ENCODE measurements at regions not wholly inside any gene's neighbourhood (a gene's known extent, or its start where the extent isn't known, plus 50 kb on each side); places are given as distances from the start of the nearest gene placed in this dataset.

DNA sequence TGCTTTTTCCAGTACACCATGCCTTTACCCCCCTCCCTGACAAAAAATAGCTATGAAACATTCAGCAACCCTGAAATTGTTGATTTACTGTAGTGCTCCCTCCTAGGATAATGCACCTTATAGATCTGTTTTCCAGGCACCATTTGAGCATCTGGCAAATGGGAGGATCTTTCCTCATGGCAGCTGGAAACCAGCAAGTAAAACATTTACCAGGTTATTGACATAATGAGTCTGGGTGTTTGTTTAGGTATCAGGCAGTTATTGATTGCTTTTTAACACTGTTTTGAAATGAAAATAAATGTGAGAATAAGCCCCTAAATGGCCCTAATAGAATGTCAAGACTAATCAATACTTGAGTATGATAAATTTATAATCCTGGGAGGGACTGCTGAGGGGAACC, 57.3 kb upstream of the KLF4 start:
- Histone ChIP-seq H3K4me3 (no peak overlapping the region), H3K4me1 (peaks cover 0 to 7% (median 4%) of the 10 kb centered on the region in 4 donors), H3K27ac (no peak overlapping the region), H3K27me3 (no peaks in the 10 kb centered on the region), H3K36me3 (no peaks in the 10 kb centered on the region), H3K9me3 (no peaks in the 10 kb centered on the region)
- TF ChIP-seq POLR2A (IDR thresholded peaks at IDR 0.05), result no peak
- no peak for TF ChIP-seq POLR2AphosphoS5 (IDR thresholded peaks at IDR 0.05)
- TF ChIP-seq EP300 (IDR thresholded peaks at IDR 0.05), result no peak
- TF ChIP-seq, protein P1, sequence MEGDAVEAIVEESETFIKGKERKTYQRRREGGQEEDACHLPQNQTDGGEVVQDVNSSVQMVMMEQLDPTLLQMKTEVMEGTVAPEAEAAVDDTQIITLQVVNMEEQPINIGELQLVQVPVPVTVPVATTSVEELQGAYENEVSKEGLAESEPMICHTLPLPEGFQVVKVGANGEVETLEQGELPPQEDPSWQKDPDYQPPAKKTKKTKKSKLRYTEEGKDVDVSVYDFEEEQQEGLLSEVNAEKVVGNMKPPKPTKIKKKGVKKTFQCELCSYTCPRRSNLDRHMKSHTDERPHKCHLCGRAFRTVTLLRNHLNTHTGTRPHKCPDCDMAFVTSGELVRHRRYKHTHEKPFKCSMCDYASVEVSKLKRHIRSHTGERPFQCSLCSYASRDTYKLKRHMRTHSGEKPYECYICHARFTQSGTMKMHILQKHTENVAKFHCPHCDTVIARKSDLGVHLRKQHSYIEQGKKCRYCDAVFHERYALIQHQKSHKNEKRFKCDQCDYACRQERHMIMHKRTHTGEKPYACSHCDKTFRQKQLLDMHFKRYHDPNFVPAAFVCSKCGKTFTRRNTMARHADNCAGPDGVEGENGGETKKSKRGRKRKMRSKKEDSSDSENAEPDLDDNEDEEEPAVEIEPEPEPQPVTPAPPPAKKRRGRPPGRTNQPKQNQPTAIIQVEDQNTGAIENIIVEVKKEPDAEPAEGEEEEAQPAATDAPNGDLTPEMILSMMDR (IDR thresholded peaks at IDR 0.05), result no peak
- no peak for DNase-seq
- intact Hi-C loops (cut with DNase I), result no loop called here

DNA sequence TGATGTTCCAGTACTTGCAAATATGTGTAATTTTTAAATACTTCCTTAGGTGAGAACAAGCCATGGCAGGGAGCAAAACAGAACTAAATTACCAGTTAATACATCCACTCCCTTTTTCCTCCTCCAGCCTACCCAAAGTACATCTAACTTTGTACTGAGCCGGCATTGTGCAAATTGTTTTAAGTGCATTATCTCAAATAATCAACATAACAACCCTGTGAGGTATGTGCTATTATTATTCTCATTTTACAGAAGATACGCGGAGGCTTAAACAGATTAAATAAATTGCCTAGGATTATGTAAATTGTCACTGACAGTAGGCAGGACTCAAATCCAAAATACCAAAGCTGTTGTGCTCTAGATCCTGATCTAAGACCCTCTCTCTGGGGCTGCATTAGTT, 55.5 kb upstream of the KLF4 start:
- Histone ChIP-seq H3K27me3 (no peaks in the 10 kb centered on the region), H3K9me3 (no peaks in the 10 kb centered on the region), H3K4me1 (peaks cover 0 to 7% (median 4%) of the 10 kb centered on the region in 4 donors), H3K36me3 (no peaks in the 10 kb centered on the region), H3K4me3 (no peak overlapping the region), H3K27ac (no peak overlapping the region)
- WGBS, 2 donors, result 77 to 84% methylated on average over 3 of the region's 3 CpGs
- no peak for DNase-seq
- no peak for TF ChIP-seq EP300 (IDR thresholded peaks at IDR 0.05)
- no peak for TF ChIP-seq POLR2A (IDR thresholded peaks at IDR 0.05)
- TF ChIP-seq POLR2AphosphoS5 (IDR thresholded peaks at IDR 0.05), result no peak
- intact Hi-C loops (cut with DNase I), result no loop called here

DNA sequence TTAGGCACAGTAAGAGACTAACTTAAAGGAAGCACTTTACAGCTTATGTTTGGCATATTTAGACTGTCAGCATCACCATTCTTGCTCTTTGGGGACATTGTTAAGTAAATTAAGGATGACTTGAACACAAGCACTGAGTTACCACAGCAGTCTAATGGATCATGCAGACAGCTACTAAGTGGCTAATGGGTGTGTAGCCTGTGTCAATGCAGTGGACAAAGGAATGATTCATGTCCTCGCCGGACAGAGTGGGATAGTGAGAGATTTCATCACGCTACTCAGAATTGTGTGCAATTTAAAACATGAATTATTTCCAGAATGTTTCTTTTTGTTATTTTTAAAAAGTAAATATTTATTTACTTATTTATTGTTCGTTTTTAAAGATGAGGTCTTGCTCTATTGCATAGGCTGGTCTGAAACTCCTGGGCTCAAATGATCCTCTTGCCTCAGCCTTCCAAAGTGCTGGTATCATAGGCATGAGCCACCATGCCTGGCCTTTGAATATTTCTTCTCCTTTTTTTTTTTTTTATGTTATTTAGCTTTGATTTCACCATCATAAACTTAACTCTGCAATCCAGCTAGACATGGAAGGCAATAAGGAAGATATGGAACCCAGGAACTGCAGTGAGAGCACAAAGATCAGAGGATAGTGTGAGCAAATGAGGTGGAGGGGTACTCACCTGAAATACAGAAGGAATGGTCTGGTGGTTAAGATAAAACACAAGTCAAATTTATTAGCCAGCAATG, 53.0 kb upstream of the KLF4 start:
- Histone ChIP-seq H3K36me3 (no peaks in the 10 kb centered on the region), H3K27me3 (no peaks in the 10 kb centered on the region), H3K27ac (no peak overlapping the region), H3K4me3 (no peak overlapping the region), H3K4me1 (peaks cover 0 to under 1% (median 0%) of the 10 kb centered on the region in 4 donors), H3K9me3 (no peaks in the 10 kb centered on the region)
- TF ChIP-seq EP300 (IDR thresholded peaks at IDR 0.05), result no peak
- TF ChIP-seq POLR2AphosphoS5 (IDR thresholded peaks at IDR 0.05), result no peak
- intact Hi-C loops (cut with DNase I), result no loop called here
- WGBS, 2 donors, result 37 to 75% methylated on average over 4 of the region's 4 CpGs
- no peak for DNase-seq

DNA sequence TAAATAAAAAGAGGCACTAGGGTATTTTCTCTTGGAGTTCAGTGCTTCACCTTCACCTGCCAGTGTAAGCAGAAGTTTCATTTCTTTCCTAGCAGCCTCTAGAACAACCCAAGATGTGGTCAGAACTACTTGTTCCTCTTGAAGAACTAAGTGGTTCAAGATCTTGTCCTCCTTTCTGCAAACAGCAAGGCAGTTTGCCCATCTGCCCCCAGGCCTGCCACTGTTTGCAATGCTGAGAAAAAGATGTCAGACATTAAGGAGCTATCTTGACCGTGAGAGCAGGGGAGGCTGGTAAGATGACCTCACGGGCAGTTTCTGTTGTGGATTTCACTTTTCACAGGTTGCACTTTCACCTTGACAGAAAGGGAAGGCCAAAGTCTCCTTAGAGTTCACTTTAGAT, 52.0 kb upstream of the KLF4 start:
- WGBS, 2 donors, result 55 to 80% methylated on average over 2 of the region's 2 CpGs
- Histone ChIP-seq H3K36me3 (no peaks in the 10 kb centered on the region), H3K4me1 (no peaks in the 10 kb centered on the region), H3K27me3 (no peaks in the 10 kb centered on the region), H3K9me3 (no peaks in the 10 kb centered on the region), H3K4me3 (no peak overlapping the region), H3K27ac (no peak overlapping the region)
- intact Hi-C loops (cut with DNase I), result no loop called here
- TF ChIP-seq POLR2AphosphoS5 (IDR thresholded peaks at IDR 0.05) (no peak), EP300 (IDR thresholded peaks at IDR 0.05) (no peak), POLR2A (IDR thresholded peaks at IDR 0.05) (no peak)
- TF ChIP-seq, protein P1 (IDR thresholded peaks at IDR 0.05), result no peak
- DNase-seq, result no peak

DNA sequence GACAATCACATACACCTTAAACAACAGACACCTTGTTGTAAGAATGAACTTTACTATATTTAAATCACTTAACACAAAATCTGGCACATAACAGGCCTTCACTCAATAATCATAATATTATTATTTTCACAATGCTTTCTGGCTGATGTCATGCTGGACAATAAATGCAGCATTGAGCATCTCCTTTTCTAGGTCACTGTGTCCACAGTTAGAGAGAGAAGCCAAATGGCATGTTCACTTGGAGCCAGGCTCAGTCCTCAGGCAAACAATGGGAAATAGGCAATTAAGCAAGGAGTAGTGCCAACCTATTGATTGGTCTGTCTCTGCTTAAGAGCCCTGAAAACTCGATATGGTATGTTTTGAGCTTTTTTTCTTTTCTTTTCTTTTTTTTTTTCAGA, 50.6 kb upstream of the KLF4 start:
- Histone ChIP-seq H3K9me3 (no peaks in the 10 kb centered on the region), H3K4me1 (no peaks in the 10 kb centered on the region), H3K27ac (no peak overlapping the region), H3K4me3 (no peak overlapping the region), H3K36me3 (no peaks in the 10 kb centered on the region), H3K27me3 (no peaks in the 10 kb centered on the region)
- WGBS, 2 donors, result 53 to 71% methylated on average over 1 of the region's 1 CpG
- intact Hi-C loops (cut with DNase I), result no loop called here
- TF ChIP-seq EP300 (IDR thresholded peaks at IDR 0.05) (no peak), POLR2A (IDR thresholded peaks at IDR 0.05) (no peak), POLR2AphosphoS5 (IDR thresholded peaks at IDR 0.05) (no peak)
- TF ChIP-seq, protein P1 (IDR thresholded peaks at IDR 0.05), result no peak
- DNase-seq, result no peak
